Loucy (cell line): ENCODE measurements at regions not wholly inside any gene's neighbourhood (a gene's known extent, or its start where the extent isn't known, plus 50 kb on each side); places are given as distances from the start of the nearest gene placed in this dataset.

ENCODE experiments used
- H2AFZ ChIP-seq: fragments of 200-600 bp; sonication (generic); 2 replicates; pipeline ENCODE4 v1.6.0; 2016; ENCODE audit warnings: antibody characterized with exemption, mild to moderate bottlenecking, low read length, moderate library complexity
- H3F3A ChIP-seq: fragments of 200-600 bp; 2 replicates; pipeline ENCODE4 v1.6.0; 2016; ENCODE audit warnings: antibody characterized with exemption, low read depth, mild to moderate bottlenecking
- H3K27me3 ChIP-seq: fragments of 200-600 bp; sonication (generic); 2 replicates; pipeline ENCODE4 v1.6.1; 2014; ENCODE audit warnings: low read length, mild to moderate bottlenecking; ENCODE audit not compliant: insufficient read depth, poor library complexity, severe bottlenecking
- H3K36me3 ChIP-seq: fragments of 200-600 bp; sonication (generic); 2 replicates; pipeline ENCODE4 v1.6.1; 2016; ENCODE audit warnings: low read length; ENCODE audit not compliant: insufficient read depth
- H3K4me1 ChIP-seq: fragments of 200-600 bp; sonication (generic); 2 replicates; pipeline ENCODE4 v1.5.1; 2014; ENCODE audit warnings: low read length, mild to moderate bottlenecking; ENCODE audit not compliant: insufficient read depth, poor library complexity, severe bottlenecking
- H3K4me2 ChIP-seq: fragments of 200-600 bp; sonication (generic); 2 replicates; pipeline ENCODE4 v1.6.0; 2014; ENCODE audit warnings: antibody characterized with exemption, low read length, low read depth, mild to moderate bottlenecking; ENCODE audit not compliant: poor library complexity, severe bottlenecking
- H3K4me3 ChIP-seq: fragments of 200-600 bp; sonication (generic); 2 replicates; pipeline ENCODE4 v1.5.1; 2014; ENCODE audit warnings: low read length, mild to moderate bottlenecking, mixed read lengths; ENCODE audit not compliant: poor library complexity, severe bottlenecking
- H3K79me2 ChIP-seq: fragments of 200-600 bp; sonication (generic); 2 replicates; pipeline ENCODE4 v1.6.1; 2014; ENCODE audit warnings: low read length; ENCODE audit not compliant: insufficient read depth
- H3K9ac ChIP-seq: fragments of 200-600 bp; sonication (generic); 2 replicates; pipeline ENCODE4 v1.6.0; 2014; ENCODE audit warnings: mild to moderate bottlenecking, low read depth, low read length, moderate library complexity; ENCODE audit not compliant: poor library complexity, severe bottlenecking
- H3K9me2 ChIP-seq: fragments of 200-600 bp; sonication (generic); replicated peaks from 2 replicates; pipeline ENCODE4 v1.6.1; 2016; ENCODE audit warnings: low read depth, low read length, mixed read lengths
- H3K9me3 ChIP-seq: fragments of 200-600 bp; sonication (generic); 2 replicates; pipeline ENCODE4 v1.6.1; 2014; ENCODE audit warnings: mild to moderate bottlenecking, antibody characterized with exemption, low read length, low read depth; ENCODE audit not compliant: insufficient read depth
- H4K20me1 ChIP-seq: fragments of 200-600 bp; sonication (generic); 2 replicates; pipeline ENCODE4 v1.6.0; 2014; ENCODE audit warnings: antibody characterized with exemption, low read length, mild to moderate bottlenecking; ENCODE audit not compliant: insufficient read depth, poor library complexity, severe bottlenecking
- CTCF ChIP-seq: fragments of 200-600 bp; sonication (generic); conservative IDR thresholded peaks from 2 replicates; pipeline ENCODE4 v1.5.1; 2014; ENCODE audit warnings: mild to moderate bottlenecking, antibody characterized with exemption, low read length
- EZH2phosphoT487 ChIP-seq: fragments of 200-600 bp; IDR thresholded peaks from 2 replicates; pipeline ENCODE4 v1.6.1; 2018; ENCODE audit warnings: antibody characterized with exemption, mild to moderate bottlenecking, moderate library complexity, borderline replicate concordance

GRCh38 chr5:58198330-58198729 is 261.6 kb downstream of the PLK2 start:
- Histone ChIP-seq H4K20me1 (no peaks in the 10 kb centered on the region), H3K4me3 (no peak overlapping the region), H3K9me2 (no peaks in the 10 kb centered on the region; the same call in 1 of the 2 replicates), H3K36me3 (no peaks in the 10 kb centered on the region), H2AFZ (no peak overlapping the region), H3K4me2 (no peak overlapping the region), H3K4me1 (no peaks in the 10 kb centered on the region), H3K27me3 (no peaks in the 10 kb centered on the region), H3K9me3 (no peaks in the 10 kb centered on the region), H3K9ac (no peak overlapping the region), H3F3A (no peaks in the 10 kb centered on the region), H3K79me2 (no peaks in the 10 kb centered on the region)
- no peak for TF ChIP-seq CTCF
- TF ChIP-seq EZH2phosphoT487: no peak

- H3K4me3 ChIP-seq: no peak overlapping the region
- no peaks in the 10 kb centered on the region for H3K4me1 ChIP-seq
- H3K9me3 ChIP-seq: no peaks in the 10 kb centered on the region
- TF ChIP-seq EZH2phosphoT487 (no peak), CTCF (no peak)
- no peak overlapping the region for H2AFZ ChIP-seq
- H3K36me3 ChIP-seq: no peaks in the 10 kb centered on the region
- no peaks in the 10 kb centered on the region for H4K20me1 ChIP-seq
- H3K9me2 ChIP-seq: no peaks in the 10 kb centered on the region; the same call in 1 of the 2 replicates
- H3K9ac ChIP-seq: no peak overlapping the region
- H3F3A ChIP-seq: no peaks in the 10 kb centered on the region
- H3K27me3 ChIP-seq: no peaks in the 10 kb centered on the region
- no peak overlapping the region for H3K4me2 ChIP-seq
- no peaks in the 10 kb centered on the region for H3K79me2 ChIP-seq
Observed at GRCh38 chr5:58197875-58198274, 262.0 kb downstream of the PLK2 start.

- Histone ChIP-seq H3K36me3 (no peaks in the 10 kb centered on the region), H3K79me2 (no peaks in the 10 kb centered on the region), H3F3A (no peaks in the 10 kb centered on the region), H3K4me2 (no peak overlapping the region), H4K20me1 (no peaks in the 10 kb centered on the region), H2AFZ (no peak overlapping the region), H3K4me1 (no peaks in the 10 kb centered on the region), H3K9ac (no peak overlapping the region), H3K4me3 (no peak overlapping the region), H3K27me3 (no peaks in the 10 kb centered on the region), H3K9me2 (no peaks in the 10 kb centered on the region), H3K9me3 (no peaks in the 10 kb centered on the region)
- TF ChIP-seq EZH2phosphoT487 (no peak), CTCF (no peak)
Observed at GRCh38 chr5:58191443-58191842, 268.4 kb downstream of the PLK2 start.
